GM12872 (cell line): ENCODE measurements at regions not wholly inside any gene's neighbourhood (a gene's known extent, or its start where the extent isn't known, plus 50 kb on each side); places are given as distances from the start of the nearest gene placed in this dataset.

Experiments used
- CTCF ChIP-seq: IDR thresholded peaks from 3 replicates; pipeline ENCODE4 v1.5.1; 2011; ENCODE audit warnings: low read depth, mild to moderate bottlenecking, low read length, moderate library complexity; ENCODE audit not compliant: insufficient read depth

GRCh38 chr5:67455970-67456369 is 259.4 kb upstream of the CD180 start:
- TF ChIP-seq CTCF, result no peak

GRCh38 chr5:67454957-67455561 is 258.5 kb upstream of the CD180 start:
- TF ChIP-seq CTCF, result no peak

- no peak for TF ChIP-seq CTCF
Observed at GRCh38 chr5:67453111-67453905, 256.7 kb upstream of the CD180 start.

GRCh38 chr5:67451640-67452279 is 255.2 kb upstream of the CD180 start:
- no peak for TF ChIP-seq CTCF

GRCh38 chr5:67447732-67448131 is 251.1 kb upstream of the CD180 start:
- TF ChIP-seq CTCF, result no peak

- no peak for TF ChIP-seq CTCF
Observed at GRCh38 chr5:67437905-67438845, 241.6 kb upstream of the CD180 start.
